ENCODE measurements at regions not wholly inside any gene's neighbourhood (a gene's known extent, or its start where the extent isn't known, plus 50 kb on each side); places are given as distances from the start of the nearest gene placed in this dataset.

GRCh38 chr20:7308163-7308562 is 540.7 kb downstream of the BMP2 start:
- H3K27me3 ChIP-seq (ENCODE audit: control insufficient read depth, insufficient read depth, low read length), result no peaks in the 10 kb centered on the region
- ATAC-seq (ENCODE audit: low read depth) (no peak), DNase-seq (no peak)
- H2BK120ac ChIP-seq (ENCODE audit: low read depth, low read length), result no peak overlapping the region
- H3K9me1 ChIP-seq (ENCODE audit: insufficient read depth, low read length), result no peaks in the 10 kb centered on the region
- H3K4ac ChIP-seq (ENCODE audit: low read depth, low read length), result no peak overlapping the region
- no peak overlapping the region for H2BK15ac ChIP-seq (ENCODE audit: low read depth, low read length)
- no peak overlapping the region for H3K4me3 ChIP-seq (ENCODE audit: insufficient read depth, low read depth, low read length)
- no peak overlapping the region for H4K91ac ChIP-seq (ENCODE audit: insufficient read depth, low read depth, low read length)
- H2AK9ac ChIP-seq (replicated peaks; ENCODE audit: low read depth, low read length, poor library complexity), result no peak overlapping the region
- no peak overlapping the region for H2BK5ac ChIP-seq (ENCODE audit: low read depth, low read length, poor library complexity, severe bottlenecking)
- intact Hi-C loops (cut with micrococcal nuclease), result no loop called here
- no peak overlapping the region for H4K8ac ChIP-seq (ENCODE audit: low read depth in 2 of 2, low read length in 2 of 2)
- no peak overlapping the region for H3K23ac ChIP-seq (ENCODE audit: low read depth, low read length)
- ChIA-PET CTCF (no interaction called here), POLR2A (ENCODE audit: unreplicated experiment) (no interaction called here)
- no CpG with 5 or more reads among the region's 3 CpGs for WGBS, 2 experiments (ENCODE audit: extremely low coverage in 2 of 2, insufficient read length in 1 of 2)
- H4K20me1 ChIP-seq (ENCODE audit: insufficient read depth, low read length), result no peaks in the 10 kb centered on the region
- BruUV-seq (replicated peaks), result no TSS peak
- no peaks in the 10 kb centered on the region for H3K79me1 ChIP-seq (ENCODE audit: low read depth in 1 of 2, low read length in 2 of 2)
- no peak overlapping the region for H2AFZ ChIP-seq (replicated peaks; ENCODE audit: low read length, poor library complexity)
- no peak overlapping the region for H2BK20ac ChIP-seq (ENCODE audit: low read depth, low read length)
- H3K18ac ChIP-seq (ENCODE audit: low read depth, low read length), result no peak overlapping the region
- no peak overlapping the region for H3K9ac ChIP-seq (ENCODE audit: low read depth, low read length)
- no peak overlapping the region for H3K27ac ChIP-seq (ENCODE audit: insufficient read depth, low read length)
- dilution Hi-C loops (cut with HindIII; ENCODE audit: low sequenced_read_pairs, unreplicated experiment), result no loop called here
- H4K5ac ChIP-seq (ENCODE audit: low read depth, low read length), result no peak overlapping the region
- H3K56ac ChIP-seq (ENCODE audit: extremely low read depth, insufficient read depth, low read length), result no peak overlapping the region
- H3K4me1 ChIP-seq (ENCODE audit: control insufficient read depth, insufficient read depth, low read length), result no peaks in the 10 kb centered on the region
- TF ChIP-seq RAD21 (IDR thresholded peaks at IDR 0.05; ENCODE audit: low read length) (no peak), NFE2L2 (IDR thresholded peaks at IDR 0.05; ENCODE audit: low read depth, low read length) (no peak), POLR2A (IDR thresholded peaks at IDR 0.05; ENCODE audit: low read depth, low read length) (no peak), MXI1 (IDR thresholded peaks at IDR 0.05; ENCODE audit: borderline replicate concordance, low read depth, low read length) (no peak), RCOR1 (IDR thresholded peaks at IDR 0.05; ENCODE audit: insufficient replicate concordance, low read length) (no peak)
- in situ Hi-C loops (cut with MboI; ENCODE audit: low sequenced_read_pairs), result no loop called here
- H2AK5ac ChIP-seq (ENCODE audit: low read depth, low read length), result no peak overlapping the region
- H3K9me3 ChIP-seq (ENCODE audit: control insufficient read depth, insufficient read depth, low read length), result no peaks in the 10 kb centered on the region
- no peaks in the 10 kb centered on the region for H3K36me3 ChIP-seq (ENCODE audit: control insufficient read depth, insufficient read depth, low read length)
- no peak overlapping the region for H3K4me2 ChIP-seq (ENCODE audit: low read depth, low read length)
- no peak overlapping the region for H3K14ac ChIP-seq (replicated peaks; ENCODE audit: low read depth, low read length)
